Right cardiac atrium (tissue), 5 donors: ENCODE measurements at regions not wholly inside any gene's neighbourhood (a gene's known extent, or its start where the extent isn't known, plus 50 kb on each side); places are given as distances from the start of the nearest gene placed in this dataset.

ENCODE experiments used
- ATAC-seq, 2 donors: fragments of 200-7000 bp; cut with Tn5 transposase; one replicate each; pipeline versions ENCODE4 v1.8.0 to v1.9.1; 2020; ENCODE audit warnings: moderate library complexity in 2 of 2, mild to moderate bottlenecking in 1 of 2
- DNase-seq, 3 donors: peaks; one replicate each; pipeline ENCODE4 v3.0.0-alpha.2; 2020
- H3K27ac ChIP-seq: one replicate; pipeline ENCODE4 v1.5.1; 2013; ENCODE audit warnings: mild to moderate bottlenecking, low read length, control low read depth, moderate library complexity
- H3K27me3 ChIP-seq: one replicate; pipeline ENCODE4 v1.6.1; 2013; ENCODE audit not compliant: control insufficient read depth, insufficient read depth
- H3K4me1 ChIP-seq: one replicate; pipeline ENCODE4 v1.6.1; 2013; ENCODE audit warnings: low read length; ENCODE audit not compliant: control insufficient read depth, insufficient read depth
- H3K4me3 ChIP-seq: one replicate; pipeline ENCODE4 v1.5.1; 2013; ENCODE audit warnings: low read length, control low read depth
- H3K9me3 ChIP-seq: one replicate; pipeline ENCODE4 v1.6.1; 2013; ENCODE audit warnings: low read length; ENCODE audit not compliant: control insufficient read depth
- WGBS: extraction: QIAGEN DNeasy Blood & Tissue Kit; methylation state at CpG from one replicate; pipeline ENCODE4 v1.1.7; 2013; 5-methylcytosine and 5-hydroxymethylcytosine counted together
- intact Hi-C, 4 donors: fragments of 100-400 bp; cut with DNase I; formaldehyde crosslinking; loops; one replicate each; pipeline versions ENCODE4 v1.11.0 to v1.14.0; 2022 to 2023
- donor health status: healthy with polysubstance abuse.
- donor health status: DM: no; HTN: yes; CAD: no.
- donor health status: DM: no; HTN: no; CAD: no.
- donor health status: DM: no; HTN: yes; CAD: no; lungs with severe emphysema.
- donor health status: DM: yes; HTN: yes; CAD: no.

DNA sequence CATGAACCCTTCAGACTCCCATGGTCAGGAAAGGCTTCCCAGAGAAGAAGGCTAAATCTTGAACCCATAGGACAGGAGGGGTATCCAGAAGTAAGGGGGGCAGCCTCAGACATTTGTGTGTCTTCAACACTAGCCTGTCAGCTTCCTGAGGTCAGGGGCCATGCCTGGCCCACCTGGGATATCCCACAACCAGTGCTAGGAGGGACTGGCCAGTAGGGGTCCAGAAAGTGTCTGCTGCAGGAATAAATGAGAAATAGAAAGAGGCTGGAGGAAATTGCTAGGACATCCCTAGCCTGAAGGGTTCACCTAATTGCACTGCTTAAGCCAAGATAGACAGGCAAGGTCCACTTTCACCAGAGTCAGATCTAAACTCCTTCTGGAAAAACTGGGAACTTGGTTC lies 799.6 kb upstream of the ID2 start:
- intact Hi-C loops = no loop called here
- no peak for ATAC-seq
- H3K4me1 ChIP-seq = no peaks in the 10 kb centered on the region
- H3K27me3 ChIP-seq = no peaks in the 10 kb centered on the region
- H3K27ac ChIP-seq = no peak overlapping the region
- no peak overlapping the region for H3K4me3 ChIP-seq
- no peak for DNase-seq
- no peaks in the 10 kb centered on the region for H3K9me3 ChIP-seq

DNA sequence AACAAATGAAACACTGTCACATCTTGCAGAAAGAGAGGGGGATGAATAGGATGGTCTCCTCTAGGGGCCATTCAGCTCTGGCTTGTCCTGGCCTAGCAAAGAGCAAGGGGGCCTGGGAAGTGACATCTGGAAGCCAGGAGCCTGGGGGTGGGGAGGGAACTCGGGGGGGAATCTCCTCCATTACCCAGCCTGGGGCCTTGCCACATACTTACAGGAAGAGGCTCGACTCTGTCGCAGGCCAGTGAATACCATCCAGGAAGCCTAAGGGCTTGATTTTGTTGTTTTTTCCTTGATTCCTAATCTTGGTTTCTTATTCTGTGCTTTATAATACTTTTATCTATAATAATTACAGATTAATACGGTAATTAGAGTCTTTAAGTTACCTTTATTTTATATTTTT lies 797.5 kb upstream of the ID2 start:
- DNase-seq = no peak
- ATAC-seq = no peak
- WGBS = 78% methylated on average over 4 of the region's 4 CpGs
- Histone ChIP-seq H3K4me1 (no peaks in the 10 kb centered on the region), H3K9me3 (no peaks in the 10 kb centered on the region), H3K27me3 (no peaks in the 10 kb centered on the region), H3K4me3 (no peak overlapping the region), H3K27ac (no peak overlapping the region)
- intact Hi-C loops = no loop called here

DNA sequence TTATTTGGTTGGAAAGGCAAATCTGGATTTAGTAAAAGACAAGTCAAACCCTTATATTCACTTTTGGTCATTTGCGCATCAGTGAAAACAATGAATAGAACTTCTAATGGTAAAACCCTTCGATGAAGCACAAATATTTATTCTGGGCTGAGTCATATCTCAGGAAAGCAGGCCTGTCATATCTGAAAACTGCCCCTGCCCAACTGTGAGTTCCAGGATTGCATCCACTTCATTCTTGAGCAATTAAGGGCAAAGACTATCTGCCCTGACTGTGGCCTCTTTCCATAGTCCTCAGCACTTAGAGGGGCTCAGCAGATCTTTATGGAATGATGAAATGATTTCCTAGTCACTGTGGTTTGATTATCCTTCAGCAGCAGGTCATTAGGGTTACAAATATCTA lies 795.2 kb upstream of the ID2 start:
- Histone ChIP-seq H3K9me3 (no peaks in the 10 kb centered on the region), H3K27ac (no peak overlapping the region), H3K27me3 (no peaks in the 10 kb centered on the region), H3K4me3 (no peak overlapping the region), H3K4me1 (no peaks in the 10 kb centered on the region)
- intact Hi-C loops = no loop called here
- DNase-seq (no peak), ATAC-seq (no peak)
- WGBS = 86% methylated on average over 2 of the region's 2 CpGs

DNA sequence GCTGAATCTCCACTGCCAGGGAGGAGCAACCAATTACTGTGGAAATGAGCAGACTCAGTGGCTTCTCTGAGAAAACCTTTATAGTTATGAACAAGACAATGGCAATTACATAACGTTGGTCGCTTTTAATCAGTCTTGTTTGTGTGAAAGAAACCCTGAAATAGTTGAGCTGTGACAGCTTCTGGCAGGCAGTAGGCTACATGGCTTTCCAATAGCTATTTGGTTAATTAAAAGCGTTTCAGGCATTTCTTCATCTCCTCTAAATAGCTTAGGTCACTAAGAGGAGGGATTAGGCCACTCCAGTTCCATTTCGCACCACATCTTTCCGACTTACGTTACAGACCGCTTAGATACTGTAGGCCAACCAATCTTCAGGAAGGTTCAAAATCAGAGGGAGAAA lies 794.4 kb upstream of the ID2 start:
- WGBS = 92% methylated on average over 7 of the region's 7 CpGs
- Histone ChIP-seq H3K27ac (no peak overlapping the region), H3K4me3 (no peak overlapping the region), H3K4me1 (no peaks in the 10 kb centered on the region), H3K9me3 (no peaks in the 10 kb centered on the region), H3K27me3 (no peaks in the 10 kb centered on the region)
- DNase-seq = no peak
- intact Hi-C loops = no loop called here
- ATAC-seq = no peak

DNA sequence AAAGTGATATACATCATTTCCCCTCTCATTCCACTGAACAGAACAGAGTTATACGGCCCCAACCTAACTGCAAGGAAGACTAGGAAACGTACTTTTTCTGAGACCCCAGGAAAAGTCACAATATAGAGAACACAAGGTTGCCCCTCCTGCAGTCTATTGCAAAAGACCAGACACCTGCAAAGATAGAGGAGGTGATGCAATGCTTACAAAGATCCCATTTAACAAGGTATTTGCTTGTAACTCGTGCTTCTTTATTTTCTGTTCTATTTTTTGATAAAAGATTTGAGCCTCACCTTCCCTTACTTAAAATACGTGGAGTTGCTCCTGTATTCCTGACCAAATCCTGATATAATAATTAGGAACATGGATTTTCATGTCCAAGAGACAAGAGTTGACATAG lies 793.0 kb upstream of the ID2 start:
- Histone ChIP-seq H3K27me3 (no peaks in the 10 kb centered on the region), H3K4me1 (no peaks in the 10 kb centered on the region), H3K4me3 (no peak overlapping the region), H3K27ac (no peak overlapping the region), H3K9me3 (no peaks in the 10 kb centered on the region)
- DNase-seq = no peak
- WGBS = 79% methylated on average over 4 of the region's 4 CpGs
- intact Hi-C loops = no loop called here
- ATAC-seq = no peak

DNA sequence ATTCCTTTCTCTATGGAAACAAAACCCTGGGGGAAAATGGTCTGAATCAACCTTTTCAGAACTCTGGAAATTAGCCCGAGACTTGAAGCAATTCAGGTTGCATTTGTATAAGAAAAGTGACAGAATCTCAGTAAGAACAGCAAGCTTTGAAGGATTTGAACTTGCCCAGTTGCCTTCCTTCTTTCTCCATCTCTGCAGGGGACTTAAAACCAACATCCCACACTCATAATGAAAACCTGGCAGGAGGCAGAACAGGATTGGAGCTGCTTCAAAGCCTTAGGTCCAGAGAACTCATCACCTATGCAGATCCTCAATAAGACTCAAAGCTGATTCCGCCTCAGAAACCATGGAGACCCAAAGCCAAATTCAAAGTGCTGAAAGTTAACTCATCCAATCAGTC lies 790.5 kb upstream of the ID2 start:
- Histone ChIP-seq H3K4me1 (no peaks in the 10 kb centered on the region), H3K4me3 (no peak overlapping the region), H3K27ac (no peak overlapping the region), H3K9me3 (no peaks in the 10 kb centered on the region), H3K27me3 (no peaks in the 10 kb centered on the region)
- DNase-seq (no peak), ATAC-seq (no peak)
- intact Hi-C loops = no loop called here
- WGBS = 92% methylated on average over 2 of the region's 2 CpGs

DNA sequence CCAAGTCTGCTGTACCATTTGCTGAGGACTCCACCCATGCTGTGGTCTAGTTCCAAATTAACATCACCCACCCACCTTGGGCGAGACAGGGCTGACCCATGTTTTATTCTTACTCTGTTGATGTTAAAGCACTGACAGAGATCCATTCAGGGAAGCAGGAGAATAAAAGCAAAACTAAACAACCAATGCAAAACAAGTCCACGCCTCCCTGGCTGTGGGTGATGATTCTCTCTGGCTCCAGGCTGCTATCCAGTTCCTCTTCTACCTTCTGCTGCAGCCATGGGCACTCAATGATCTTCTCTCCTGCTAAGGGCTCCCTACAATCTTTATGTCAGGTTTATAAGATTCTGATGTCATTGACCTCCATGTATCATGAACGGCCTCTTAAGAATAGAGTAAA lies 786.6 kb upstream of the ID2 start:
- H3K9me3 ChIP-seq = no peaks in the 10 kb centered on the region
- no peak for DNase-seq
- no peak for ATAC-seq
- no peak overlapping the region for H3K4me3 ChIP-seq
- H3K4me1 ChIP-seq = no peaks in the 10 kb centered on the region
- 91% methylated on average over 3 of the region's 3 CpGs for WGBS
- intact Hi-C loops = no loop called here
- no peaks in the 10 kb centered on the region for H3K27me3 ChIP-seq
- no peak overlapping the region for H3K27ac ChIP-seq

DNA sequence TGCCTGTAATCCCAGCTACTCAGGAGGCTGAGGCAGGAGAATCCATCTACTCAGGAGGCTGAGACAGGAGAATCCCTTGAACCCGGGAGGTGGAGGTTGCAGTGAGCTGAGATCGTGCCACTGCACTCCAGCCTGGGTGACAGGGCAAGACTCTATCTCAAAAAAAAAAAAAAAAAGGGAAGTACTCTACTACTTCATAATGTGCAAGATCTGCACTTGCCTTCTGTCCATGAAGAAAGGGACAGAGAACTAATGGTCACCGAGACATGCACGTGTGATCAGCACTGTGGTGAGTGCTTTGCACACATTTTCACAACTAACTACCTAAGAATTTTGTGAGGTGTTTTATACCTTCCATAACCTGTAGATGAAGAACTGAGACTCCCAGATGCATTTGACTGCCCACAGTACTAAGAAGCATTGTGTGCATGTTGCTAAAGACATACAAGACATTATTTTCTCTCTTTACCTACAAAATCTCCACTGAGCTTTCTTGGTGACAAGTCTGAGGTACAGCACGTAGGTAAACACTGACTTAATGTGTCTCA lies 784.8 kb upstream of the ID2 start:
- intact Hi-C loops = no loop called here
- no peaks in the 10 kb centered on the region for H3K27me3 ChIP-seq
- no peak overlapping the region for H3K27ac ChIP-seq
- DNase-seq = no peak
- no peaks in the 10 kb centered on the region for H3K9me3 ChIP-seq
- ATAC-seq = no peak
- H3K4me1 ChIP-seq = no peaks in the 10 kb centered on the region
- 88% methylated on average over 5 of the region's 5 CpGs for WGBS
- H3K4me3 ChIP-seq = no peak overlapping the region

DNA sequence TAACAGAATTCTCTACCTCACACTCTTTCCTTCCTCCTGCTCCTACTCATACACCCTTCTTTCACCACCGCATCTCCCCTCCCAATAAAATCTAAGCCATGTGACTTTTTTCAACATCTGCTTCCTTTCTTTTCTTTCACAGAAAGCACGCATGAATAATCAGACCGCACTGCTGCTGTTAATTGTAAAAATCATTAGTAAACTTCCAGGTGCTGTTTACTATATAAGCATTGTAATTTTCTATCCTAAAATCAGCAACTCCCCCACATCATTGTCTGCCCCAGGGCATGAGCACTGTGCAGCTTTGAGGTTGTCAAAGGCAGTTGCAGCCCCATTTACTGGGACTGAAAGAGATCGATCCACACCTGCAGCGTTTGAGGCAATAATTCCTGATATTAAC lies 782.6 kb upstream of the ID2 start:
- intact Hi-C loops = no loop called here
- Histone ChIP-seq H3K4me1 (no peaks in the 10 kb centered on the region), H3K9me3 (no peaks in the 10 kb centered on the region), H3K4me3 (no peak overlapping the region), H3K27me3 (no peaks in the 10 kb centered on the region), H3K27ac (no peak overlapping the region)
- ATAC-seq (no peak), DNase-seq (no peak)
- 51% methylated on average over 5 of the region's 5 CpGs for whole genome bisulfite sequencing

DNA sequence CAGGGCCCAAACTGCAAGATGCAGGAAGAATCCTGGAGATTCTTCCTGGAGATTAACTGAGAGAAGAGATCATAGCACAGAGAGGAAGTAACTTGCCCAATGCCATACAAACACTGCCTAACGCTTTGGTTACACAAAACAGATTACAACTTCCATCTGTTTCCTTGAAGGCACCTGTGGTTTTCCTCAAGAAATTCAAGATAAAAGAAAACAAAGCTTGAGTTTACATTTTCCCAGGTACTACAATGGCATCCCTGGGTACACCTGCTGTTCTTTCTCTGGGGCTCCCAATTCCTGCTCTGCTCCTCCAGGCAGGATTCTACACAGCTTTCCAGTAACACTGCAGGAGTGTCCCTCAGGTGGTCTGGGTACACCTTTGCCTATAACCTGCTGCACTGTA lies 781.9 kb upstream of the ID2 start:
- intact Hi-C loops = no loop called here
- Histone ChIP-seq H3K4me3 (no peak overlapping the region), H3K4me1 (no peaks in the 10 kb centered on the region), H3K27ac (no peak overlapping the region), H3K9me3 (no peaks in the 10 kb centered on the region), H3K27me3 (no peaks in the 10 kb centered on the region)
- no peak for DNase-seq
- ATAC-seq = no peak
- 54% methylated on average over 1 of the region's 1 CpG for WGBS

DNA sequence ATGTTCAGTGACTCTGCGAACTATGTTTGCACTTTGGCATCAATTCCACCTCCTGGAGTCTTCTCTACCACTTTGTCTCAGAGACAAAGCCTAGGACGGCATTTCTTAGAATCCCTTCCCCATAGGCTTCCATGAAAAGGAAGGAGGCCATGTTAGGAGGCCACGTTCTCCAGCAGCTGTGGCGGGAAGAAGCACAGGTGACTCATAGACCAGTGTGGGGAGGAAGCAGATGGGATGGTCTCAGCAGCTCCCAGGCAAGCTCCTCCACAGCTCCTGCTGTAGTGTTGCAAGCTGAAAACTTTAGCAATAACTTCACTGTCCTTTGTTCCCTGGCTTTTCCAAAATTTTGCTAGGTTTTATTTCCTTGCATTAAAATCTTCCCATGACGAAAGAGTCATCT lies 781.3 kb upstream of the ID2 start:
- WGBS = 72% methylated on average over 5 of the region's 5 CpGs
- no peak for ATAC-seq
- intact Hi-C loops = no loop called here
- no peaks in the 10 kb centered on the region for H3K9me3 ChIP-seq
- no peak for DNase-seq
- no peak overlapping the region for H3K27ac ChIP-seq
- no peaks in the 10 kb centered on the region for H3K4me1 ChIP-seq
- no peaks in the 10 kb centered on the region for H3K27me3 ChIP-seq
- no peak overlapping the region for H3K4me3 ChIP-seq

DNA sequence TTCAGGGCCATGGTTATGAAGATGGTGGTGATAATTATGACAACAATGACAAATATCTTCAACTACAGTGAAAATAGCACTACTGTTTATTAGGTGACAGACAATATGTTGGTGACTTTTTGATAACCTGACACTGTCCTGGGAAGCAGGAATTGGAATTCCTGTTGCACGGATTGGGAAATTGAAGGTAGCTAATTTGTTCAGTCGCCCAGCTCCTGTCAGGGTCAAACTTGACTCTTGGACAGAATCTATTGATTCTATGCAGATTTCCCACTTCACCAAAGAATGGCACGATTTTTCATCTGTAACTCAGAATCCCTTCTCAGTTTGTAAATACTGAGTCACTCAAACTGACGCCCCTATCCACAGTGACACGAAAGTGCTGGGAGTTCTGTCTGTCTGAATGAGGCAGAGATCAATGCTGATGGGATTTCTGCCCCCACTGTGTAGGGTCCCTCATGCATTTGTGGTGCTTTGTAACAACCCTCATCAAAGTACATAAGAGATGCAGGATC lies 779.5 kb upstream of the ID2 start:
- Histone ChIP-seq H3K9me3 (no peaks in the 10 kb centered on the region), H3K27me3 (no peaks in the 10 kb centered on the region), H3K27ac (no peak overlapping the region), H3K4me1 (no peaks in the 10 kb centered on the region), H3K4me3 (no peak overlapping the region)
- intact Hi-C loops = no loop called here
- no peak for ATAC-seq
- DNase-seq = no peak
- WGBS = 75% methylated on average over 5 of the region's 5 CpGs
